Astrocyte of the spinal cord (primary cell): ENCODE measurements at regions not wholly inside any gene's neighbourhood (a gene's known extent, or its start where the extent isn't known, plus 50 kb on each side); places are given as distances from the start of the nearest gene placed in this dataset.

ENCODE experiments used
- DNase-seq: peaks from one replicate; pipeline ENCODE4 v3.0.0; 2011; ENCODE audit warnings: low read depth, low spot score
- H3K4me3 ChIP-seq: 2 replicates; pipeline ENCODE4 v1.5.1; 2011; ENCODE audit warnings: low read depth, mild to moderate bottlenecking, low read length, moderate library complexity
- CTCF ChIP-seq: IDR thresholded peaks from 2 replicates; pipeline ENCODE4 v1.5.1; 2012; ENCODE audit warnings: low read depth, mild to moderate bottlenecking, low read length, inconsistent platforms
- in situ Hi-C: cut with HindIII; loops from 2 replicates; pipeline ENCODE4 v1.10.0; 2017; ENCODE audit warnings: low sequenced_read_pairs

- in situ Hi-C loops: no loop called here
- no peak overlapping the region for H3K4me3 ChIP-seq
- no peak for DNase-seq
- no peak for TF ChIP-seq CTCF
These were observed 122.4 kb downstream of the MN1 start for GRCh38 chr22:27679176-27679575.

- H3K4me3 ChIP-seq: no peak overlapping the region
- no peak for DNase-seq
- in situ Hi-C loops: no loop called here
- no peak for TF ChIP-seq CTCF
These were observed 121.7 kb downstream of the MN1 start for GRCh38 chr22:27679693-27680488.

- no peak overlapping the region for H3K4me3 ChIP-seq
- no peak for DNase-seq
- in situ Hi-C loops: no loop called here
- no peak for TF ChIP-seq CTCF
These were observed 120.9 kb downstream of the MN1 start for GRCh38 chr22:27680636-27681035.

DNA sequence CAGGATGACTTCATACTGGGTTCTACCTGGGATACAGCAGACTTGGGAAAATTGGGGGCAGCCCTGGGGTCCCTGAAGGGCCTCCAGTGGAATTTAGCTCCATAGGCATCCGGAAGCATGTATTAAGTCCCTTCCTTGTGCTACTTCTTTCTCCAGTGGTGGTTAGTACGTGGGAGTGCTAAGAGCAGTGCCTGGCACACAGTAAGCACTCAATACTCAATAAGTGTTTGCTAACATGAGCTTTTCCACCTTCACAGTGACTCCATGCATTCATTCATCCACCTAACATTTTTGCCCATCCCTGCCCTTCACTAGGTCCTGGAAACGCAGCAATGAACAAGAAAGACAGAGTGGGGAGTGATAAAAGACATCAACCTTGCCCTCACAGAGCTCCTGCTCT, 120.5 kb downstream of the MN1 start:
- DNase-seq: no peak
- TF ChIP-seq CTCF: no peak
- H3K4me3 ChIP-seq: no peak overlapping the region
- in situ Hi-C loops: no loop called here

DNA sequence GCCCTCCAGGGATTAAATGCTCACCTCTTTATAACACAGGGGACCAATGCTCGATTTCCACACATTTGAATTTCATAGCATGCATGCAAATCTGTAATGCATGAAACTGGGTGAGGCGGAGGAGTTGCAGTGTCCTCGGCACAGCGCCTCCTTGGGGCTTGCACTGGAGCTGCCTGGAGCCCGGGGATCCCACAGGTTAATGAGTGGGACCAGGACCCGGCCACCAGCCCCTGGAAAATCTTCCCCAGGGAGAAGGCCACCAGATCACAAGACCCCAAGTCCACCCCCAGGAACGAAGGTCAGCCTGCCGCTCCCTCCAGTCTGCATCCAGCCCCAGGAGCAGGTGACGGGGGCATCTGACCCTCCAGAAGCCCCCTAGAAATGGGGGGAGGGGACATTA, 119.1 kb downstream of the MN1 start:
- in situ Hi-C loops: no loop called here
- peak; percentile 32 for TF ChIP-seq CTCF
- H3K4me3 ChIP-seq: no peak overlapping the region

DNA sequence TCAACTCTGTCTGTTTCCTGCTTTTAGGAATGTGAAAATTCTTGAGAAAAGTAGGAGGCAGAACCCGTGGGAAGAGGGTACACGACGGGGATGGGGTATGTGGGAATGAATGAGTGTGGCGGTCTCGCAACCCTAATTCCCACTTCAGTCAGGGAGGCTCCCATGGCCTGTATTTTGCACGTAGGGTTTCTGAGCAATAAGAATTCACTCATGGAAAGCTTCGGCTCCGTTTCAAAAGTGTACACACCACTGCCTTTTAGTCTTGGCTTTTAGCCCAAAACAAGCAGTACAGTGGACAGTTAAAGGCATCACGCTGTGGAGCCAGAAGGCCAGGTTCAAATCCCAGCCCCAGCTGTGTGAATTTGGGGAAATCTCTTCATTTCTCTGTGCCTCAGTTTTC, 116.7 kb downstream of the MN1 start:
- no peak overlapping the region for H3K4me3 ChIP-seq
- TF ChIP-seq CTCF: no peak
- in situ Hi-C loops: no loop called here
- no peak for DNase-seq

More for the DNA sequence above, 119.1 kb downstream of the MN1 start:
- no peak for DNase-seq
